ENCODE measurements at regions not wholly inside any gene's neighbourhood (a gene's known extent, or its start where the extent isn't known, plus 50 kb on each side); places are given as distances from the start of the nearest gene placed in this dataset.
"Not testable (repeated sequence)": the region's sequence is repeated elsewhere in the genome, so short reads cannot be mapped to it uniquely, and the experiment has no call there.

DNA sequence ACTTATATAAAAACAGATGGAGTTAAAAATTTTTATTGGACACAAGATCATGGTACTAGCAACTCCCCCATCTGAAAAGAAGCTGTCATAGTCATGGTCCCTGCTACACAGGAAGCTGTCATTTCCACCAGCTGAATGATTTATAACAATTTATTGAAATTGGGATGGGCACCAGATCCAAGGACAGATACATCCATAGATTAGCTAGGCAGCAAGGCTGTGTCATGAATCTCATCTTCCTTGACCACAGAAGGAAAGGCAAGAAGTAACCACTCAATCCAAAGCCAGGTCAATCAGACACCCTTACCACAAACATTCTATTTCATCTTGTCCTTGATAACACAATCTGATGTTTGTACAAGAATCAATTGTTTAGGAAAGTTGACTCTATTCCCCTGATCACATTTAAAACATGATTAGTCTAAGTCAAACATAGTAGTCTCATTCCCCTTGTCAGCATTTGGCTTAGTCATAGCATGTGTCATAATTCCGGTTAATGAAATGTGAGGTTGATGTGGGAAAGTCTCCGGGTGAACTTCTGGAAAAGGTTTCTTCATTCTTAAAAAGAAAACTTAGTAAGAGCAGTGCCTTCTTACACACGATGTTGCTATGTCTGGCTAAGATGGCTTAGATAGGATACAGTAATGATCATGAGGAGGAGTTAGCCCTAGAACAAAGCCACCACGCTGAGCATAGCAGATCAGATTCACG is 462.6 kb upstream of the PAPPA start:
- no peak for DNase-seq (ENCODE audit: extremely low spot score)
- ChIA-PET POLR2A (no interaction called here), CTCF (no interaction called here)
- TF ChIP-seq SP1 (IDR thresholded peaks at IDR 0.05) (no peak), ARNT (IDR thresholded peaks at IDR 0.05) (no peak), ZNF384 (IDR thresholded peaks at IDR 0.05) (no peak), L3MBTL2 (conservative IDR thresholded peaks at IDR 0.05) (no peak), HDGF (IDR thresholded peaks at IDR 0.05; ENCODE audit: borderline replicate concordance) (no peak), LEF1 (IDR thresholded peaks at IDR 0.05; ENCODE audit: borderline replicate concordance) (no peak), TARDBP (IDR thresholded peaks at IDR 0.05) (no peak), NFRKB (IDR thresholded peaks at IDR 0.05) (no peak), CTBP1 (IDR thresholded peaks at IDR 0.05; ENCODE audit: borderline replicate concordance) (no peak), FOXA1 (IDR thresholded peaks at IDR 0.05) (no peak), FOXK2 (IDR thresholded peaks at IDR 0.05) (no peak), ELF4 (IDR thresholded peaks at IDR 0.05) (no peak), BHLHE40 (IDR thresholded peaks at IDR 0.05; ENCODE audit: borderline replicate concordance) (no peak), SUZ12 (IDR thresholded peaks at IDR 0.05) (no peak), FOXM1 (IDR thresholded peaks at IDR 0.05; ENCODE audit: borderline replicate concordance) (no peak), PKNOX1 (IDR thresholded peaks at IDR 0.05) (no peak)

- DNase-seq (ENCODE audit: extremely low spot score): no peak
- no peak for TF ChIP-seq LEF1 (IDR thresholded peaks at IDR 0.05; ENCODE audit: borderline replicate concordance)
- TF ChIP-seq SUZ12 (IDR thresholded peaks at IDR 0.05): no peak
- no peak for TF ChIP-seq ELF4 (IDR thresholded peaks at IDR 0.05)
- TF ChIP-seq NFRKB (IDR thresholded peaks at IDR 0.05): no peak
- TF ChIP-seq TARDBP (IDR thresholded peaks at IDR 0.05): no peak
- no peak for TF ChIP-seq CTBP1 (IDR thresholded peaks at IDR 0.05; ENCODE audit: borderline replicate concordance)
- no peak for TF ChIP-seq FOXM1 (IDR thresholded peaks at IDR 0.05; ENCODE audit: borderline replicate concordance)
- TF ChIP-seq PKNOX1 (IDR thresholded peaks at IDR 0.05): no peak
- no peak for TF ChIP-seq HDGF (IDR thresholded peaks at IDR 0.05; ENCODE audit: borderline replicate concordance)
- no peak for TF ChIP-seq BHLHE40 (IDR thresholded peaks at IDR 0.05; ENCODE audit: borderline replicate concordance)
- no peak for TF ChIP-seq SP1 (IDR thresholded peaks at IDR 0.05)
- no peak for TF ChIP-seq FOXA1 (IDR thresholded peaks at IDR 0.05)
- no peak for TF ChIP-seq FOXK2 (IDR thresholded peaks at IDR 0.05)
- no peak for TF ChIP-seq ARNT (IDR thresholded peaks at IDR 0.05)
- no peak for TF ChIP-seq ZNF384 (IDR thresholded peaks at IDR 0.05)
- TF ChIP-seq L3MBTL2 (conservative IDR thresholded peaks at IDR 0.05): no peak
- ChIA-PET POLR2A (no interaction called here), CTCF (no interaction called here)
Observed at GRCh38 chr9:115691693-115692092, 461.9 kb upstream of the PAPPA start.

- DNase-seq (ENCODE audit: extremely low spot score); POLR2A ChIA-PET; CTCF ChIA-PET: not testable (repeated sequence)
Observed at GRCh38 chr9:115692868-115693267, 460.7 kb upstream of the PAPPA start.

GRCh38 chr9:115694014-115694413 is 459.6 kb upstream of the PAPPA start:
- DNase-seq (ENCODE audit: extremely low spot score): no peak
- ChIA-PET CTCF (no interaction called here), POLR2A (no interaction called here)
- no peak for TF ChIP-seq CTBP1 (IDR thresholded peaks at IDR 0.05; ENCODE audit: borderline replicate concordance)
- no peak for TF ChIP-seq LEF1 (IDR thresholded peaks at IDR 0.05; ENCODE audit: borderline replicate concordance)
- TF ChIP-seq HDGF (IDR thresholded peaks at IDR 0.05; ENCODE audit: borderline replicate concordance): no peak
- TF ChIP-seq PKNOX1 (IDR thresholded peaks at IDR 0.05): no peak
- TF ChIP-seq SP1 (IDR thresholded peaks at IDR 0.05): no peak
- TF ChIP-seq FOXM1 (IDR thresholded peaks at IDR 0.05; ENCODE audit: borderline replicate concordance): no peak
- no peak for TF ChIP-seq BHLHE40 (IDR thresholded peaks at IDR 0.05; ENCODE audit: borderline replicate concordance)
- TF ChIP-seq NFRKB (IDR thresholded peaks at IDR 0.05): no peak
- no peak for TF ChIP-seq FOXK2 (IDR thresholded peaks at IDR 0.05)
- no peak for TF ChIP-seq ARNT (IDR thresholded peaks at IDR 0.05)
- TF ChIP-seq ELF4 (IDR thresholded peaks at IDR 0.05): no peak
- TF ChIP-seq FOXA1 (IDR thresholded peaks at IDR 0.05): no peak
- no peak for TF ChIP-seq ZNF384 (IDR thresholded peaks at IDR 0.05)
- TF ChIP-seq TARDBP (IDR thresholded peaks at IDR 0.05): no peak
- TF ChIP-seq L3MBTL2 (conservative IDR thresholded peaks at IDR 0.05): no peak
- TF ChIP-seq SUZ12 (IDR thresholded peaks at IDR 0.05): no peak

- TF ChIP-seq BHLHE40 (IDR thresholded peaks at IDR 0.05; ENCODE audit: borderline replicate concordance) (no peak), FOXK2 (IDR thresholded peaks at IDR 0.05) (no peak), LEF1 (IDR thresholded peaks at IDR 0.05; ENCODE audit: borderline replicate concordance) (no peak), FOXM1 (IDR thresholded peaks at IDR 0.05; ENCODE audit: borderline replicate concordance) (no peak), SP1 (IDR thresholded peaks at IDR 0.05) (no peak), L3MBTL2 (conservative IDR thresholded peaks at IDR 0.05) (no peak), NFRKB (IDR thresholded peaks at IDR 0.05) (no peak)
- ChIA-PET POLR2A (no interaction called here), CTCF (no interaction called here)
Observed at GRCh38 chr9:115694991-115695390, 458.6 kb upstream of the PAPPA start.

DNA sequence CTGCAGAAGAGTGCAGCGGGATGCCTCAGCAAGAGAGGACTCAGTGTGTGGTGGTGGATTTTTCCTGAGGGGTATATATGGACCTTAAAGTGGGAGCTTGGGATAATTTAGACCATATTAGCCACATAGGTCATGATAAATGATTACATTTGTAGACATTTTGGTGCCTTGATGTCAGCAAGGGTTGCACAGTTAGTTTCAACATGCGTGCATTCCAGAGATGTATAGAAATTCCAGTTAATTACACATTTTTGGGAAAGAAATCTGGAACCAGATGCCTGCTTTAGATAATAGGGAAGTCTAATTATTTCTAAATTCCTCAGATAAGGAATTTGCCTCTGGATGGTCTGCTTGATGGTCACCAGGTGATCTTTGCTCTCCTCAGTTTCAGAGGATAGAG is 440.6 kb upstream of the PAPPA start:
- CTCF ChIA-PET: no interaction called here
- POLR2A ChIA-PET: no interaction called here
- DNase-seq (ENCODE audit: extremely low spot score): no peak
- no peak for TF ChIP-seq SUZ12 (IDR thresholded peaks at IDR 0.05)
- TF ChIP-seq FOXK2 (IDR thresholded peaks at IDR 0.05): no peak
- TF ChIP-seq L3MBTL2 (conservative IDR thresholded peaks at IDR 0.05): no peak
- TF ChIP-seq NFRKB (IDR thresholded peaks at IDR 0.05): no peak
- no peak for TF ChIP-seq ZNF384 (IDR thresholded peaks at IDR 0.05)
- TF ChIP-seq SP1 (IDR thresholded peaks at IDR 0.05): no peak
- no peak for TF ChIP-seq BHLHE40 (IDR thresholded peaks at IDR 0.05; ENCODE audit: borderline replicate concordance)
- TF ChIP-seq LEF1 (IDR thresholded peaks at IDR 0.05; ENCODE audit: borderline replicate concordance): no peak

More at GRCh38 chr9:115694991-115695390, 458.6 kb upstream of the PAPPA start:
- no peak for DNase-seq (ENCODE audit: extremely low spot score)

Measured in HEK293T (cell line).